Mesendoderm (in vitro differentiated cells): ENCODE measurements at regions not wholly inside any gene's neighbourhood (a gene's known extent, or its start where the extent isn't known, plus 50 kb on each side); places are given as distances from the start of the nearest gene placed in this dataset.

Experiments used
- DNase-seq: peaks from one replicate; pipeline ENCODE4 v3.0.0; 2013
- H2AK5ac ChIP-seq: 2 replicates; pipeline ENCODE4 v1.6.1; 2013; ENCODE audit warnings: low read length, inconsistent platforms
- H2BK120ac ChIP-seq: 2 replicates; pipeline ENCODE4 v1.6.1; 2013; ENCODE audit warnings: low read depth, mild to moderate bottlenecking, low read length, moderate library complexity, mixed read lengths
- H2BK15ac ChIP-seq: replicated peaks from 2 replicates; pipeline ENCODE4 v1.6.1; 2013; ENCODE audit warnings: low read depth, mild to moderate bottlenecking, moderate library complexity
- H2BK5ac ChIP-seq: 2 replicates; pipeline ENCODE4 v1.6.1; 2013; ENCODE audit warnings: low read length, inconsistent platforms
- H3K18ac ChIP-seq: 2 replicates; pipeline ENCODE4 v1.6.1; 2013; ENCODE audit warnings: mild to moderate bottlenecking, low read length, mixed read lengths
- H3K23ac ChIP-seq: one replicate; pipeline ENCODE4 v1.6.1; 2013; ENCODE audit warnings: low read length
- H3K27ac ChIP-seq: 2 replicates; pipeline ENCODE4 v1.5.1; 2013; ENCODE audit warnings: low read depth, mild to moderate bottlenecking, inconsistent platforms, low read length, moderate library complexity
- H3K27me3 ChIP-seq: 2 replicates; pipeline ENCODE4 v1.6.1; 2013; ENCODE audit warnings: low read length, control low read depth, mild to moderate bottlenecking, inconsistent platforms; ENCODE audit not compliant: insufficient read depth, poor library complexity
- H3K36me3 ChIP-seq: 2 replicates; pipeline ENCODE4 v1.6.1; 2013; ENCODE audit warnings: low read length, inconsistent platforms; ENCODE audit not compliant: control insufficient read depth, insufficient read depth
- H3K4ac ChIP-seq: one replicate; pipeline ENCODE4 v1.6.1; 2013; ENCODE audit warnings: low read depth, mild to moderate bottlenecking, low read length, moderate library complexity
- H3K4me1 ChIP-seq: 2 replicates; pipeline ENCODE4 v1.6.1; 2013; ENCODE audit warnings: low read depth, low read length, inconsistent platforms; ENCODE audit not compliant: control insufficient read depth
- H3K4me2 ChIP-seq: 2 replicates; pipeline ENCODE4 v1.6.1; 2013; ENCODE audit warnings: low read length
- H3K4me3 ChIP-seq: 2 replicates; pipeline ENCODE4 v1.5.1; 2013; ENCODE audit warnings: mild to moderate bottlenecking, low read length
- H3K56ac ChIP-seq: one replicate; pipeline ENCODE4 v1.6.1; 2013; ENCODE audit warnings: low read length
- H3K79me1 ChIP-seq: 2 replicates; pipeline ENCODE4 v1.6.1; 2013; ENCODE audit warnings: low read length, inconsistent platforms
- H3K79me2 ChIP-seq: 2 replicates; pipeline ENCODE4 v1.6.1; 2013; ENCODE audit warnings: mild to moderate bottlenecking, low read length; ENCODE audit not compliant: control insufficient read depth, insufficient read depth
- H3K9ac ChIP-seq: 2 replicates; pipeline ENCODE4 v1.6.1; 2013; ENCODE audit warnings: low read length, inconsistent platforms
- H4K5ac ChIP-seq: one replicate; pipeline ENCODE4 v1.6.1; 2013; ENCODE audit warnings: low read length
- H4K8ac ChIP-seq: one replicate; pipeline ENCODE4 v1.6.1; 2013; ENCODE audit warnings: low read depth, mild to moderate bottlenecking, control low read depth, low read length, moderate library complexity
- WGBS: extraction: QIAGEN DNeasy Blood & Tissue Kit; methylation state at CpG from one replicate; pipeline ENCODE4 v1.1.7; 2013; ENCODE audit warnings: low lambda C conversion rate, missing lambda C conversion rate; ENCODE audit not compliant: insufficient coverage; ENCODE audit errors: extremely low coverage; 5-methylcytosine and 5-hydroxymethylcytosine counted together

DNA sequence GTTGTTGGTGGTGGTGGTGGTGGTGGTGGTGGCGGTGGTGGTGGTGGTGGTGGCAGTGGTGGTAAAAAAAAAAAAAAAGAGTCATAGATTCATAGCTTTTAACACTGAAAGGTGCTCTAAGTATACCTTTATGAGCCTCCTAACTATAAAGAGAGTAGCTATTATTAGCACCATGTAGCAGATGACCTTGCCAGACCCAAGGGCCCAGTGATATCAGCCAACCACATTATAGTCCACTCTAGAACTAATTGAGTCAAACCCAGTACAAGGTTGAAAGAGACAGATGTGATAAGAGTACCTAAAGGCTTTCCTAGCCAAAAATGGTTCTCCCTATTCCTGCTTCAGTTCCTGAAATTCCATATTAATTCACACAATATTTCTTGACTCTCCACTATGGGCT is 245.3 kb downstream of the HACE1 start:
- H3K56ac ChIP-seq = no peak overlapping the region
- DNase-seq = no peak
- no peak overlapping the region for H2AK5ac ChIP-seq
- no peak overlapping the region for H4K5ac ChIP-seq
- H3K18ac ChIP-seq = no peak overlapping the region
- H3K9ac ChIP-seq = no peak overlapping the region
- H3K4me3 ChIP-seq = no peak overlapping the region
- no peak overlapping the region for H3K4ac ChIP-seq
- H3K23ac ChIP-seq = no peak overlapping the region
- WGBS = no CpG with 5 or more reads among the region's 1 CpG
- H3K4me2 ChIP-seq = no peak overlapping the region
- no peaks in the 10 kb centered on the region for H3K36me3 ChIP-seq
- H2BK120ac ChIP-seq = no peak overlapping the region
- no peak overlapping the region for H3K27ac ChIP-seq
- no peak overlapping the region for H4K8ac ChIP-seq
- no peak overlapping the region for H2BK15ac ChIP-seq
- H3K79me2 ChIP-seq = no peaks in the 10 kb centered on the region
- H3K27me3 ChIP-seq = no peaks in the 10 kb centered on the region
- H3K4me1 ChIP-seq = no peaks in the 10 kb centered on the region
- no peak overlapping the region for H2BK5ac ChIP-seq
- no peaks in the 10 kb centered on the region for H3K79me1 ChIP-seq

- H3K4me2 ChIP-seq = no peak overlapping the region
- H3K23ac ChIP-seq = no peak overlapping the region
- H3K4me3 ChIP-seq = no peak overlapping the region
- no peak overlapping the region for H3K18ac ChIP-seq
- H4K8ac ChIP-seq = no peak overlapping the region
- no peaks in the 10 kb centered on the region for H3K27me3 ChIP-seq
- H3K4ac ChIP-seq = no peak overlapping the region
- no peak overlapping the region for H3K9ac ChIP-seq
- no peaks in the 10 kb centered on the region for H3K79me2 ChIP-seq
- no peak overlapping the region for H2BK5ac ChIP-seq
- no peak overlapping the region for H2AK5ac ChIP-seq
- H3K36me3 ChIP-seq = no peaks in the 10 kb centered on the region
- no peak overlapping the region for H3K27ac ChIP-seq
- H3K4me1 ChIP-seq = no peaks in the 10 kb centered on the region
- no peak overlapping the region for H3K56ac ChIP-seq
- peak; percentile 46 for DNase-seq
- H2BK15ac ChIP-seq = no peak overlapping the region
- no peak overlapping the region for H4K5ac ChIP-seq
- WGBS = no CpG with 5 or more reads among the region's 4 CpGs
- H2BK120ac ChIP-seq = no peak overlapping the region
- no peaks in the 10 kb centered on the region for H3K79me1 ChIP-seq
These were observed 246.2 kb downstream of the HACE1 start for GRCh38 chr6:104613416-104614001.

- H3K27ac ChIP-seq = no peak overlapping the region
- no peaks in the 10 kb centered on the region for H3K36me3 ChIP-seq
- no peaks in the 10 kb centered on the region for H3K27me3 ChIP-seq
- H4K8ac ChIP-seq = no peak overlapping the region
- no peak overlapping the region for H3K18ac ChIP-seq
- no peak overlapping the region for H3K56ac ChIP-seq
- H2BK5ac ChIP-seq = no peak overlapping the region
- H2AK5ac ChIP-seq = no peak overlapping the region
- no peak overlapping the region for H2BK15ac ChIP-seq
- no peaks in the 10 kb centered on the region for H3K79me1 ChIP-seq
- DNase-seq = no peak
- H3K79me2 ChIP-seq = no peaks in the 10 kb centered on the region
- no peak overlapping the region for H3K9ac ChIP-seq
- H3K4me2 ChIP-seq = no peak overlapping the region
- no CpG with 5 or more reads among the region's 1 CpG for WGBS
- H2BK120ac ChIP-seq = no peak overlapping the region
- H3K4ac ChIP-seq = no peak overlapping the region
- H3K4me3 ChIP-seq = no peak overlapping the region
- H3K23ac ChIP-seq = no peak overlapping the region
- no peaks in the 10 kb centered on the region for H3K4me1 ChIP-seq
- H4K5ac ChIP-seq = no peak overlapping the region
These were observed 247.2 kb downstream of the HACE1 start for GRCh38 chr6:104612541-104612940.

DNA sequence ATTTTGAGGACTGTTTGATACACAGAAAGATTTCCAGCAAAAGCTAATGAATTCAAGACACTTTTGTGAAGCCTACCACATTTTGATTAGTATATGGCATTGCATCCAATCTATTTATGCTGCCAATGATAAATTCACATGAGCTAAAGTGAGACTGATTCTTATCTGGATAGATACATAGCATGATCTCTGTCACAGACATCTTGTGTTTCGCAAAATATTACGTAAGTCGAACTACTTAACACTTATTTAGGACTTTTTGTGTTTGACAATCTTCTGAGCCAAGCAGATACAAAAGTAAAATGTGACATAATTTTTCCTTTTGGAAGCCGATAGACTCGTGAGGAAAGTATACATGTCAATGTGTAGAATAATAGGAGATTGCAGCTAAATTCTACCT is 251.6 kb downstream of the HACE1 start:
- Histone ChIP-seq H2BK15ac (no peak overlapping the region), H3K56ac (no peak overlapping the region), H4K5ac (no peak overlapping the region), H3K79me1 (no peaks in the 10 kb centered on the region), H3K4me1 (no peaks in the 10 kb centered on the region), H3K18ac (no peak overlapping the region), H3K23ac (no peak overlapping the region), H4K8ac (no peak overlapping the region), H3K4me3 (no peak overlapping the region), H2AK5ac (no peak overlapping the region), H3K4ac (no peak overlapping the region), H3K4me2 (no peak overlapping the region), H3K36me3 (no peaks in the 10 kb centered on the region), H3K27ac (no peak overlapping the region), H2BK120ac (no peak overlapping the region), H3K79me2 (no peaks in the 10 kb centered on the region), H2BK5ac (no peak overlapping the region), H3K9ac (no peak overlapping the region), H3K27me3 (no peaks in the 10 kb centered on the region)
- no CpG with 5 or more reads among the region's 5 CpGs for WGBS
- no peak for DNase-seq

- H3K79me1 ChIP-seq = no peaks in the 10 kb centered on the region
- no CpG with 5 or more reads among the region's 1 CpG for WGBS
- no peak for DNase-seq
- no peaks in the 10 kb centered on the region for H3K27me3 ChIP-seq
- H3K56ac ChIP-seq = no peak overlapping the region
- no peak overlapping the region for H2BK5ac ChIP-seq
- no peaks in the 10 kb centered on the region for H3K79me2 ChIP-seq
- H3K18ac ChIP-seq = no peak overlapping the region
- H3K4me1 ChIP-seq = no peaks in the 10 kb centered on the region
- no peak overlapping the region for H3K27ac ChIP-seq
- H2AK5ac ChIP-seq = no peak overlapping the region
- no peak overlapping the region for H3K9ac ChIP-seq
- H4K8ac ChIP-seq = no peak overlapping the region
- H3K36me3 ChIP-seq = no peaks in the 10 kb centered on the region
- H3K4me2 ChIP-seq = no peak overlapping the region
- no peak overlapping the region for H2BK120ac ChIP-seq
- H3K4me3 ChIP-seq = no peak overlapping the region
- no peak overlapping the region for H4K5ac ChIP-seq
- no peak overlapping the region for H3K4ac ChIP-seq
- no peak overlapping the region for H2BK15ac ChIP-seq
- no peak overlapping the region for H3K23ac ChIP-seq
These were observed 252.2 kb downstream of the HACE1 start for GRCh38 chr6:104607501-104607900.

GRCh38 chr6:104606361-104606760 is 253.4 kb downstream of the HACE1 start:
- H3K9ac ChIP-seq = no peak overlapping the region
- no peak overlapping the region for H2BK15ac ChIP-seq
- no peak overlapping the region for H2BK5ac ChIP-seq
- WGBS = no CpG with 5 or more reads among the region's 1 CpG
- no peak overlapping the region for H2AK5ac ChIP-seq
- no peak overlapping the region for H4K5ac ChIP-seq
- H3K18ac ChIP-seq = no peak overlapping the region
- H3K27me3 ChIP-seq = no peaks in the 10 kb centered on the region
- no peak overlapping the region for H3K4me3 ChIP-seq
- H3K4me2 ChIP-seq = no peak overlapping the region
- no peak overlapping the region for H2BK120ac ChIP-seq
- H3K27ac ChIP-seq = no peak overlapping the region
- no peak overlapping the region for H4K8ac ChIP-seq
- H3K23ac ChIP-seq = no peak overlapping the region
- H3K79me1 ChIP-seq = no peaks in the 10 kb centered on the region
- H3K36me3 ChIP-seq = no peaks in the 10 kb centered on the region
- DNase-seq = peak; percentile 95
- no peaks in the 10 kb centered on the region for H3K79me2 ChIP-seq
- no peak overlapping the region for H3K56ac ChIP-seq
- H3K4me1 ChIP-seq = peaks cover 2% of the 10 kb centered on the region
- H3K4ac ChIP-seq = no peak overlapping the region
